ENCODE measurements at regions not wholly inside any gene's neighbourhood (a gene's known extent, or its start where the extent isn't known, plus 50 kb on each side); places are given as distances from the start of the nearest gene placed in this dataset.

DNA sequence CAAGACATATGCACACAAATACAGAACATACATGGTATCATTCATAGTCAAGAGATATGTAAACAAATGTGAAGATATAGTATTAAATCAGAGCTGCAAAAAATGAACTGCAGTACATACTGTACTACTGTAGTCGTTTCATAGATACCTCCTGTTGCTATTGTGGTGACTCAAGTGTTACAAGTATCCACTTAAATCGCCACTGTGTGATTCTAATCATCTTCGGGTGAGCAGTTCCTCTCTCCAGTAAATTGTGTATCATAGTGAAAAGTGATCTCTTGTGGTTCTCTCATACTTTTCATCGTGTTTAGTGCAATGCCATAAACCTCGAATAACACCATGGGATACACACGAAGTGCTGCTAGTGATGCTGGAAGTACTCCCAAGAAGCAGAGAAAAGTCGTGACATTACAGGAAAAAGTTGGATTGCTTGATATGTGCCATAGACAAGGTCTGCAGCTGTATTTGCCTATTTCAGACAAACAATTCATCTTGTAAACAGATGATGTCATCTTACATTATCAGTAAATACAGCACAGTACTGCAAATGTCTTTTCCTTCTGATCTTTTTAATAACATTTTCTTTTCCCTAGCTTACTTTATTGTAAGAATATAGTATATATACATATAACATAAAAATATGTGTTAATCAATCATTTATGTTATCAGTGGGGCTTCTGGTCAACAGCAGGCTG lies 222.2 kb downstream of the BCL11A start:
- TF ChIP-seq, protein P1, sequence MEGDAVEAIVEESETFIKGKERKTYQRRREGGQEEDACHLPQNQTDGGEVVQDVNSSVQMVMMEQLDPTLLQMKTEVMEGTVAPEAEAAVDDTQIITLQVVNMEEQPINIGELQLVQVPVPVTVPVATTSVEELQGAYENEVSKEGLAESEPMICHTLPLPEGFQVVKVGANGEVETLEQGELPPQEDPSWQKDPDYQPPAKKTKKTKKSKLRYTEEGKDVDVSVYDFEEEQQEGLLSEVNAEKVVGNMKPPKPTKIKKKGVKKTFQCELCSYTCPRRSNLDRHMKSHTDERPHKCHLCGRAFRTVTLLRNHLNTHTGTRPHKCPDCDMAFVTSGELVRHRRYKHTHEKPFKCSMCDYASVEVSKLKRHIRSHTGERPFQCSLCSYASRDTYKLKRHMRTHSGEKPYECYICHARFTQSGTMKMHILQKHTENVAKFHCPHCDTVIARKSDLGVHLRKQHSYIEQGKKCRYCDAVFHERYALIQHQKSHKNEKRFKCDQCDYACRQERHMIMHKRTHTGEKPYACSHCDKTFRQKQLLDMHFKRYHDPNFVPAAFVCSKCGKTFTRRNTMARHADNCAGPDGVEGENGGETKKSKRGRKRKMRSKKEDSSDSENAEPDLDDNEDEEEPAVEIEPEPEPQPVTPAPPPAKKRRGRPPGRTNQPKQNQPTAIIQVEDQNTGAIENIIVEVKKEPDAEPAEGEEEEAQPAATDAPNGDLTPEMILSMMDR (IDR thresholded peaks at IDR 0.05) = no peak
- no peak for TF ChIP-seq POLR2AphosphoS5 (IDR thresholded peaks at IDR 0.05)
